HG03432 (cell line): ENCODE measurements at regions not wholly inside any gene's neighbourhood (a gene's known extent, or its start where the extent isn't known, plus 50 kb on each side); places are given as distances from the start of the nearest gene placed in this dataset.

Experiments used
- ATAC-seq: cut with Tn5 transposase; IDR thresholded peaks from one replicate; pipeline ENCODE4 v1.9.1; 2021; ENCODE audit warnings: mild to moderate bottlenecking, moderate library complexity; ENCODE audit not compliant: unreplicated experiment

GRCh38 chr14:82112210-82112839, 578.7 kb upstream of the SEL1L start:
- ATAC-seq, result no peak

GRCh38 chr14:82113007-82113406, 579.4 kb upstream of the SEL1L start:
- ATAC-seq, result no peak

DNA sequence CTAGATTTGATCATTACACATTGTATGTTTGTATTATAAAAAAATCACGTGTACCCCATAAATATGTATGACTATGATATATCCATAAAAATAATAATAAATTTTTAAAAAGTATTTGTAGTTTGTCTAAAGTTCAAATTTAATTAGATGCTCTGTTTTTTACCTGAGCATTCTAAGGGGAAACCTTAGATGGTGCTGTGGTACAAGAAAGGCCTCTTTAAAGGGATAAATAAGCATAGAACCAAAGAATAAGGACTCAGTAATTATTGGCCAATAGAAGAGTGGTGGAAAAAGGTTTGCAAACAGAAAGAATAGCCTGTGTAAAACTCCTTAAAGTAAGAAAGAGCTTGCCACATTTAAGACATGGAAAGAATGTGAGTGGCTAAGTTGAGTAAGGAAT, 580.1 kb upstream of the SEL1L start:
- ATAC-seq, result no peak

DNA sequence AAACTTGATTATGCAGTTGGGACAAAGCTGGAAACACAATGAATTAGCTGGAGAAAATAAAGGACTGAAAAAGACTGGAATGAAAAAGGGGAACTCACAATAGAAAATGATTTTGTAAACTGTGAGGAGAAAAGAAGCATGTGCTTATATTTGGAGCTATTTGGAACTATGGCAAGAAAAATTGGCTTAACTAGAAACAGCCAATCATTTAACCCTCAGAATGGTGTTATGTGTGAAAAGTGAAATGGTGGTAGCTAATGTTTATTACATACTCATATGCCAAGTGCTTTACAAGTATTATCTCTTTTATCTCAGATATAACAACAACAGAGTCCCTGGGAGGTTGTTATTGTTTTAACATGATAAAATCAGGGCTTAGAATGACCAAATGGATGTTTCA, 583.1 kb upstream of the SEL1L start:
- no peak for ATAC-seq

GRCh38 chr14:82122655-82123054, 589.0 kb upstream of the SEL1L start:
- no peak for ATAC-seq

GRCh38 chr14:82124511-82124910, 590.9 kb upstream of the SEL1L start:
- no peak for ATAC-seq

- no peak for ATAC-seq
These were observed 592.4 kb upstream of the SEL1L start for GRCh38 chr14:82126006-82126405.

DNA sequence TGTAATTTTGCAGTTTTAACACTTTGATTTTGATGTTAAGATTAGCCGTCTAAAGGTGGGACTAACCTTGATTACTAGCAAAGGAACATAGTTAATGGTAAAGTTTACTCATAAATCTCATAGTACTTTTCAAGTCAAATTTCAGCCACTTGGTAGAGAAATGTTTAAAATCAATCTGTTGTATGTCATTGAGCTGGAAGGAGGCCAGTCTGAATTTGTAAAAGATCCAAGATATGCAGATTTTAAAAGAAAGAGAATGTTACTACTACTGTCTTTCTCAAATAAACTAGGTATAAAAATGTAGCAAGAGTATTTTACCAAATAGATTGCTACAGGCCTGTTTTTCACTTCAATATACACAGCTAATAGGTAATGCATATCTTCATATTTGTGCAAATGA, 600.8 kb upstream of the SEL1L start:
- no peak for ATAC-seq

- ATAC-seq, result no peak
These were observed 604.8 kb upstream of the SEL1L start for GRCh38 chr14:82138431-82138830.

DNA sequence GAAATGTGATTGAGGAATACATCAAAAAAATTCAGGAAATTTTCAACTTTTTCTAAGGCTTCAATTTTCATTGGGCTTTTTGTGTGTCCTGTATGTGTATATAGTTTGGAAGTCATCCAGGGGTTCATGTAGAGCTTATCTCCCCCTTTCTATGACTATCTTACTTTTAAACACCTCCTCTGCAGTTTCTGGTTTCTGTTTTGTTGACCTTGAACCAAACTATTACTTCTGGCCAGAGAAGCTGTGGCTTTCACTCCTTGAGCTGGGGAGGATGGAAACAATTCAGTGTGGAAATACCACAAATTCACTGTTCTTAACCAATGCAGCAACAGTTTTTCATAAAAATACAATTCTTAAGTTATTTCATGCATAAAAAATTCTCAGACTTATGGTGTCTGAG, 613.2 kb upstream of the SEL1L start:
- no peak for ATAC-seq

- ATAC-seq, result no peak
These were observed 620.0 kb upstream of the SEL1L start for GRCh38 chr14:82153689-82154088.

DNA sequence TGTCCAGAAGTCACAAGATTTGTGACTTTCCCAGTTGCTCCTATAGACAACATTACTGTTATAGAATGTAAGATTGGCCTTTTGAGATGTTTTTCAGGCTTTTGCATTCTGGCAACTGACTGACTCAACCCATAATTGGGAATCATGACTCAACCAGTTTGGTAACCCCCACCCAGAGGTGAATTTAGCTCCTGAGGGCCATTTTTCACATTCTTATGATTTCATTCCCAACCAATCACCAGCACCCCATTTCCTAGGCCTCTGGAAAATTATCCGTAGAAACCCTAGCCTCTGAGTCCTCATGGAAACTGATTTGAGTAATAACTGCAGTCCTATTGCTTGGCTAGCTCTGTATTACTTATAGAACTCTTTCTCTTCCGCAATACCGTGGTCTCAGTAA, 626.0 kb upstream of the SEL1L start:
- no peak for ATAC-seq

GRCh38 chr14:82180139-82180538, 646.5 kb upstream of the SEL1L start:
- no peak for ATAC-seq

DNA sequence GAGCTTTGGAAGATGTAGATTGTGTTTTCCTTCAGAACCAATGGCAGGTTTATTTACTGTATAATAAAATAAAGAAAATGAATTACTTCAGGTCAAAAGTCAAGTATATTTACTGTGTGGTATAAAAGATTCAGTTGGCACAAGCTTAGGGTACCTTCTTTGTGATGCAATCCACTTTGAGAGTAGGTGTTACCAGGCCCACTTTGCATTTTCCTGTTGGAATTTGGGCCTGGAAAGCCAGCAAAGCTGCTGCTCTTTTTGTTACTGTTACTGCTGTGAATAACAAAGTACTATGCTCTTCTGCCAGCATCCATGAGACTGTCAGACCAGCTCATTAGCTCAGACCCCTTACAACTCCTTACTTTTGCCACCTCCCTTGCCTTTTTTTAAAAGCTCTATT, 649.0 kb upstream of the SEL1L start:
- no peak for ATAC-seq

DNA sequence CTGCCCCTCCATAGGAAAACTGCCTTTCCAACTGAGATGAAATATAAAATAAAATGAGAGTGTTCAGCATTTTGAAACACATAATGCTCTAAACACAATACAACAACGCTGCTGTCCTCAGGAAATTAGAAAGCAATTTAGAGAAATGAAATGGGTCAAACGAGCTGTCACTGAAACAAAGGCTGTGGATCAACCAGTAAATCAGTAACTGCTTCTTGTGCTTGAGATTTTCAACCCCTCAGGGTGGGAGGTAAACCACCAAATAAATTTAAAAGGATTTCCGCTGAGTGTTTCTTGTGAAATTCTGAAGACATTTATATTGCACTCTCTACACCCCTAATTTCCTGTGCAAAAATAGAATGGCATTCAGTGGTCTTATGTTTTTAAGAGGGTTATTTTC, 657.1 kb upstream of the SEL1L start:
- no peak for ATAC-seq

DNA sequence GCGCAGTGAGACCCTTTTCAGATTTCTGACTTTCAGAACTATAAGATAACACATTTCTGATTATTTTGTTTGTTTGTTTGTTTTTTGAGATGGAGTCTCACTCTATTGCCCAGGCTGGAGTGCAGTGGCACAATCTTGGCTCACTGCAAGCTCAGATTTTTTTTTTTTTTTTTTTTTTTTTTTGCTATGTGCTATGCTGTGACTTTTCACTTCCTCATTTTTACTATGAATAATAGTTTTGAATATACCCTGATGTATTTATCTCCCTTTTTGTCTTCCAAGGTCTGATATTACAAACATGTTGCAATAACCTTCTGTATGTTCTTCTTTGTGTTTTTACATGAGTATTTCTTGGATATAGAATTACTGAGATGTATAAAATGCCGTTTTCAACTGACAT, 658.7 kb upstream of the SEL1L start:
- ATAC-seq, result no peak

- ATAC-seq, result no peak
These were observed 689.6 kb upstream of the SEL1L start for GRCh38 chr14:82223276-82223675.

DNA sequence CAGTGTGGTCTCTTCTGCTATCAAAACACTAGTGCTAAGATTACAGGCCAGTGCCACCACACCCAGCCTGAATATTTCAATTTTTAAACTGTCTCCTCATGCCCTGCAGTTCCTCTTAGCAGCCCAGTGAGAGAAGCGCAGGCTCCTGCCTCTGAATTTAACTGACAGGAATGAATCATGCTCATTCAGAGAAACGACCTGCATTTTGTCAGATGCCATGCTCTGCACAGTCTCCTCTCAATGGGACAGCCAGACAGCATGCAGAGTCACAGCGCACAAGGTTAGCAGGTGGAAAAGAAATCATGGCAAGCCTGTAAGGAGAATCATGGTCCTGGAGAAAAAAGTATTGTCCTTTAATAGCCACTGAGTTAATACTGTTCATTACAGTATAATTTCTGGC, 691.0 kb upstream of the SEL1L start:
- no peak for ATAC-seq

GRCh38 chr14:82230748-82231147, 697.1 kb upstream of the SEL1L start:
- ATAC-seq, result no peak

DNA sequence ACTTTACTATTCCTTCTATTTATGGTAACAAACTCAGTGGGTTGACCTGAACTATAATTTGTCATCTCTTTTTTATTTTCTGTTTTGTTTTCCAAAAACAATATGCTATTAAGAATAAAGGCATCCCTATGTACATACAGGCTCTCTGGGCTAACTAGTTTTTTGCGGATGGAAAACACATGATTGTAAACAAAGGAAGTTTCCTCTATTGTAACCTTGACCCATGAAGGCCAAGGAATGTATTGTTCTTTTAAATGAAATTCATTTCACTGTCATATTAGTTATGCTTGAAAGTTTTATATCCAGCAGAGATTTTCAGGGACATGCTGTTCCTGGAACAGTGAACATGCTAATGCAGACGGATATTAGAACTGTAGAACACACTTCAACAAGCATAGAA, 705.0 kb upstream of the SEL1L start:
- ATAC-seq, result no peak

- no peak for ATAC-seq
These were observed 705.6 kb upstream of the SEL1L start for GRCh38 chr14:82239223-82239622.

GRCh38 chr14:82244791-82245190, 711.1 kb upstream of the SEL1L start:
- no peak for ATAC-seq

DNA sequence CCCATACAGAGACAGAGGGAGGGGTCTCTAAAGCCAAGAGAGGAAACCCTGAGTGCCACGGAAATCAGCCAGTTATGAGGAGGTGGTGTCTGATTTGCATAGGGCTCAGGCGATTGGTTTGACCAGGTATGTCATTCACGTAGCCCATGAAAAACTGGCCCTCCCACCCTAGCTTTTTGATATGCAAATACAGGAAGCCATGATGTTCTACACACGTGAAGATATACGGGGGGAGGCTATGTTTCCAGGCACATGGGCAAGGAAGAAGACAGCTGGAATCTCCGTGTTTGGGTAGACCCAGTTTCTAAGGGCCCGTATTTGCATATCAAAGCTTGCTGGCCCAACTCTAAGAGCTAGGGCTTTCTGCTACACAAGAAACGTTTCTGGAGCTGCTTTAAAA, 717.8 kb upstream of the SEL1L start:
- no peak for ATAC-seq

DNA sequence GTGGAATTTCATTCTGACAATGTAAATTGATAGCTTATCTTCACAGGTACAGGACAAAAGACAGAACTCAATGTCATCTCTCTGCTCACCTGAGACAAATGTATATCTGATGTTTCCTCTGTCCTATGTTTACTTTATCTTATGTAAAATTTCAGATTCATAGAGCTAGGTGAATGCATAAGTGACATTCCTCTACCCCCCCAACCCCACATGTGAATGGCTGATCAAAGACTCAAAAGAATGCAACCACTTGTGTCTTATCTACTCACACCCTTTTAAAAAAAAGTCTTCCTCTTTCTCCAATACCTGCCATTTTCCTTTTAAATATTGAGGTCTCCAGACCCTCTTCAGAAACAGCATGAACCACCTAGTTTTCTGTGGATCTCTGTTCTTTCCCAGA, 736.6 kb upstream of the SEL1L start:
- no peak for ATAC-seq
